ENCODE measurements at regions not wholly inside any gene's neighbourhood (a gene's known extent, or its start where the extent isn't known, plus 50 kb on each side); places are given as distances from the start of the nearest gene placed in this dataset.
"Not testable (repeated sequence)": the region's sequence is repeated elsewhere in the genome, so short reads cannot be mapped to it uniquely, and the experiment has no call there.

DNA sequence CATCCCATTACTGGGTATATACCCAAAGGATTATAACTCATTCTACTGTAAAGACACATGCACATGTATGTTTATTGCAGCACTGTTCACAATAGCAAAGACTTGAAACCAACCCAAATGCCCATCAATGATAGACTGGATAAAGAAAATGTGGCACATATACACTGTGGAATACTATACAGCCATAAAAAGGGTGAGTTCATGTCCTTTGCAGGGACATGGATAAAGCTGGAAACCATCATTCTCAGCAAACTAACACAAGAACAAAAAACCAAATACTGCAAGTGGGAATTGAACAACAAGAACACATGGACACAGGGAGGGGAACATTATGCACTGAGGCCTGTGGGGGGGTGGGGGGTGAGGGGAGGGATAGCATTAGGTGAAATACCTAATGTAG lies 1155.9 kb downstream of the UQCRFS1 start:
- DNase-seq (ENCODE audit: low read depth) = not testable (repeated sequence)

GRCh38 chr19:28051047-28051446 lies 1161.9 kb downstream of the UQCRFS1 start:
- no peak for DNase-seq (ENCODE audit: low read depth)

GRCh38 chr19:28049875-28050274 lies 1163.1 kb downstream of the UQCRFS1 start:
- no peak for DNase-seq (ENCODE audit: low read depth)

DNA sequence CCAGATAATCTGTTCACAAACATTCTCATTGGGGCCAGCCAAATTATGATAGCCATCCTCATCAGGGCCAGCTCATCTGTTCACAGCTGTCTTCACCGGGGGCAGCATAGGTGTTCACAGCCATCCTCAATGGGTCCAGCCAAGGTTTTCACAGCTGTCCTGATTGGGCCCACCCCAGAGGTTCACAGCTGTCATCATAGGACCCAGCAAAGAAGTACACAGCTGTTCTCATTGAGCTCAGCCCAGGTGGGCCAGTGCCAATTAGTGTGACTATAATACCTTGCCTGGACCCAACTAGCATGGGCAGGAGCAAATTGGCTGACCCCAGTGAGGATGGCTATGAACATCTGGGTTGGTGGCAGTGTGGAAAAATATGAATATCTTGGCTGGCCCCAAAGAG lies 1166.0 kb downstream of the UQCRFS1 start:
- DNase-seq (ENCODE audit: low read depth) = no peak

DNA sequence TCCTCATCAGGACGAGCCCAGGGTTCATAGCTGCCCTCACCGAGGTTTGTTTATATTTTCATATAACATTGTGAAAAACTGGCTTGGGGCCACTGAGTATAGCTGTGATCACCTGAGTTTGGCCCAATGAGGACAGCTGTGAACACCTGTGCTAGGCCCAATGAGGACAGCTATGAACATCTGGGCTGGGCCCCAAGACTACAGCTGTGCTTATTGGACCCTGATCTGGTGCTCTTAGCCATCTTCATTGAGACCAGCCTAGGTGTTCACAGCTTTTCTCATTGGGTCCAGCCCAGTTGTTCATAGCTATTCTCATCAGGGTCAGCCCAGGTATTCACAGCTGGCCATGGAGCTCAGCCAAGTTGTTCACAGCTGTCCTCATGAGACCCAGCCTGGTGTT lies 1167.3 kb downstream of the UQCRFS1 start:
- no peak for DNase-seq (ENCODE audit: low read depth)

DNA sequence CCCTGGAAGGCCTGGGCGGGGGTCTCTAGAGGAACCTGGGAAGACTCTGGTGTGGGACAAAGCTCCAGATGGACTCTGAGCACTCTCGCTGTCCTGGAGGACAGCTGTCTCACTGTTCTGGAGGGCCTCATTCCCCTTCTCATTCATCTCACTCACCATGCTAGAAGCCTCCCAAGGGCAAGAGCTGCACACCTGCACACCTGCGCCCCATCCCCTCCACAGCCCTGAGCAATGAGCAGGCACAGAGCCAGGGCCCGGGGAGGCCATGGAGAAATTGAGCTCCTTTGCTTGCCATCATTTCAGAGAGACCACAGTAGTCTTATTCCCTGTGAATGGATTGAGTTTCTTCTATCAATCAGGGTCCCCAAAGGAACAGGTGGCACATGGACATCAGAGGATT lies 1168.5 kb downstream of the UQCRFS1 start:
- no peak for DNase-seq (ENCODE audit: low read depth)

GRCh38 chr19:28042516-28042915 lies 1170.4 kb downstream of the UQCRFS1 start:
- no peak for DNase-seq (ENCODE audit: low read depth)

- no peak for DNase-seq (ENCODE audit: low read depth)
Measured at GRCh38 chr19:28039677-28040381, 1173.1 kb downstream of the UQCRFS1 start.

DNA sequence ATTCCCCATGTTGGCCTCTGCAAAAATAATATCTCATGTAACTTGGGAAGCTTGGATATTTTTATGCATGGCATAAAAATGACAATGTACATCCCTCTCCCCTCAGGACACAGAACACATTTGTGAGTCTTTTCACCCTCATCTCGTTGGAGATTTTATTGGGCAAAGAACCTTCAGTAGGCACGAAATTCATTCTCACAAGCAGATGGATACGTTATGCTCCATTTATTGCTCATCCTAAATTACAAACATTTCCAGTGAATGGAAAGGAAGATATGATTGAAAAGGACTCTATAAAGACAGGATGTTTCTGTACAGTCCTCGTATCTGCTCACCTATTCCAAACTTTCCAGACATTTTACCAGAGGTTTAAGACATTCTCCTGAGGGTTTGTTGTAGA lies 1175.8 kb downstream of the UQCRFS1 start:
- no peak for DNase-seq (ENCODE audit: low read depth)

- DNase-seq (ENCODE audit: low read depth) = no peak
Measured at GRCh38 chr19:28036486-28036885, 1176.5 kb downstream of the UQCRFS1 start.

DNA sequence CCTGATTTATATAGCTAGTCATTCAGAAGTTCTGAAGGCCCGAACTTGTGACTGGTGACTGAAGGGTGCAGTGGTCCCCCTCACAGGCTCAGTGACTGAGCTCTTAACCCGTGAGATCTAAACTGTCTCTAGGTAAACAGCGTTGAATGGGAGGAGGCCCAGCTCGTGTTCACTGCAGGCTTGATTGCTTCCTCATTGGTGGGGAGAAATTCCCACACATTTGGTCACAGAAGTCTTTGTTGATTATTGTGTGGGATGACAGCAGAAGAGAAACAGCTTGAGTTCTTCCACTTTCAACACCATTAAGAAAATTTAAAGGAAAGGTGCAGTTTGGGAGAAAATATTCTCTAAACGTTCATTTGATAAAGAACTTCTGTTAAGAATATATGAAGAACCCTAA lies 1178.0 kb downstream of the UQCRFS1 start:
- no peak for DNase-seq (ENCODE audit: low read depth)

DNA sequence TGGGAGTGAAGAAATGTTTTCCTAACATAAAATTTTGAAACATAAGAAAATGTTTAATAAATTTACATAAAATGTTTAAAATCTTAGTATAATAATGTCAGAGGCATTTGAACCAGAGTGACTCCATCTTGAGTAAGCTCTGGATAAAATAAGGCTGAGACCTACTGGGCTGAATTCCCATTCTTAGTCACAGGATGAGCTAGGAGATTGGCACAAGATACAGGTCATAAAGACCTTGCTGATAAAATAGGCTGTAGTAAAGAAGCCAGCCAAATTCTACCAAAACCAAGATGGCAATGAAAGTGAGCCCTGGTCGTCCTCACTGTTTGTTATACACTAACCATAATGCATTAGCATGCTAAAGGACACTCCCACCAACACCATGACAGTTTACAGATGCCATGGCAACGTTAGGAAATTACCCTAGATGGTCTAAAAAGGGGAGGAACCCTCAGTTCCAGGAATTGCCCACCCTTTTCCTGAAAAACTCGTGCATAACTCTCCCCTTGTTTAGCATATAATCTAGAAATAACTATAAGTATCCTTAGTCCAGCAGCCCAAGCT lies 1184.0 kb downstream of the UQCRFS1 start:
- no peak for DNase-seq (ENCODE audit: low read depth)

GRCh38 chr19:28027116-28027515 lies 1185.8 kb downstream of the UQCRFS1 start:
- DNase-seq (ENCODE audit: low read depth) = no peak

DNA sequence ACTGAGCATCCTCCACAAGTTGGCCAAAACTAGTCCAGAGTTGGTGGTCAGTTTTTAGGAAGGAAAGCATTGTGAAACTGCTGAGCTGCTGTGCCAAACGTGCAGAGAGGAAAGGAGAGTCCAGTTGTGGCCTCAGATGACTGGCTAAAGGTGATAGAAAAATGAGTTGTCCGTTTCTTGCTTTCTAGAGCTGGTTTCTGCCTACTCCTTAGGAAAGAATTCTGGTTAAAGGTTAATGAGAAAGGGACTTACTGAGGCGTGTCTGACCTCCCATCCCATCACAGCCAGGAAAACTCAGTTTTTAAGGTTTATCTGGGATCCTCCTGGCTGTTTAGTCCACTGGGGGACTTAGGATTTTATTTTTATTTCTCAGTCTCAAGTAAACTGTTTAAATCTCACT lies 1186.3 kb downstream of the UQCRFS1 start:
- DNase-seq (ENCODE audit: low read depth) = no peak

- no peak for DNase-seq (ENCODE audit: low read depth)
Measured at GRCh38 chr19:28024920-28025319, 1188.0 kb downstream of the UQCRFS1 start.

GRCh38 chr19:28023064-28023463 lies 1189.9 kb downstream of the UQCRFS1 start:
- DNase-seq (ENCODE audit: low read depth) = no peak

DNA sequence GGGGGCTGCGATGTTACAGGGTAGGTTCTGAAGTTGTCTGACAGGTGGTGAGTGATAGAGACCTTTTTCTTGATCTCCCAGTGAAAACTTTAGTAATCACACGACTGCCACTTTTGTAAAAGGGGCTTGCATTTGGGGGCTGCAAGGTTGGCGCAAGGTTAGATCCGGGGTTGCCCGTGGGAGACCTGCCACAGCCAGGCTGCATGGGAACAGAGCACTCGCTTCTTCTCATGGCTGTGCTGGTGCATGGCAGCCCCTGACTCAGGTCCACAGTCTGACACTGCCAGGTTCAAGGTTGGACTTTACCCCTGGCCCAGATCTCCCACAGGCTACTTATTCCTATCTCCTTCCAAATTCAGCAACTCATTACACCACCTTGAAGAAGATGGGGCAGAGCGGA lies 1190.4 kb downstream of the UQCRFS1 start:
- no peak for DNase-seq (ENCODE audit: low read depth)

DNA sequence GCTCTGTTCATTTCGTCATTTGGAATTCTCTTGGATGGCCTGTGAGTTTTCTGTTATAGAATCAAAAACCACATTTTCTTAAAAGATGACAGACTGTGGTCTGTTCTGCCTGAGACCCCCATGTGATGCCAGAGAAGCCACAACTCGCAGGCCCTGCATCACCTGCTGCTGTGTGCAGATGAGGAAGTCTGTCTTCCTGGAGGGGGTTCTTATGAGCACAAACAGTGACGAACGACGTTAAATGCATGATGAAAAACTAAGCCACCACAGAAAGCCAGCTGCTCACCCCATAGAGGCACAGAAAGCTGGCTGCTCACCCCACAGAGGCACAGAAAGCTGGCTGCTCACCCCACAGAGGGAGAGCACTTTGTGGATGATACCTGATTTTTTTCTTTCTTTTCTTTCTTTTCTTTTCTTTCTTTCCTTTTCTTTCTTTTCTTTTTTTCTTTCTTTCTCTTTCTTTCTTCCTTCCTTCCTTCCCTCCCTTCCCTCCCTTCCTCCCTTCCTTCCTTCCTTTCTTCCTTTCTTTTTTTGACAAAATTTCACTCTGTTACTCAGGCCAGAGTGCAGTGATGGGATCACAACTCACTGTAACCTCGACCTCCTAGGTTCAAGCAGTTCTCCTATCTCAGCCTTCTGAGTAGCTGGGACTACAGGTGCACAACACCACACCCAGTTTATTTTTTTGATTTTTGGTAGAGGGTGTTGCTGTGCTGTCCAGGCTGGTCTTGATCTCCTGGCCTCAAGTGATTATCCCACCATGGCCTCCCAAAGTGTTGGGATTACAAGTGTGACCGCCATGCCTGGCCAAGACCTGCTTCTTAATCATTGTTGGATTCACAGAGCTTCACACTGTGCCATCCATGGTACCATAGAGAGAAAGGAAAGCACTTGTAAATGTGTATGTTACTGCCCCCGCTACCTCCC lies 1191.4 kb downstream of the UQCRFS1 start:
- no peak for DNase-seq (ENCODE audit: low read depth)

GRCh38 chr19:28020619-28021258 lies 1192.2 kb downstream of the UQCRFS1 start:
- no peak for DNase-seq (ENCODE audit: low read depth)

DNA sequence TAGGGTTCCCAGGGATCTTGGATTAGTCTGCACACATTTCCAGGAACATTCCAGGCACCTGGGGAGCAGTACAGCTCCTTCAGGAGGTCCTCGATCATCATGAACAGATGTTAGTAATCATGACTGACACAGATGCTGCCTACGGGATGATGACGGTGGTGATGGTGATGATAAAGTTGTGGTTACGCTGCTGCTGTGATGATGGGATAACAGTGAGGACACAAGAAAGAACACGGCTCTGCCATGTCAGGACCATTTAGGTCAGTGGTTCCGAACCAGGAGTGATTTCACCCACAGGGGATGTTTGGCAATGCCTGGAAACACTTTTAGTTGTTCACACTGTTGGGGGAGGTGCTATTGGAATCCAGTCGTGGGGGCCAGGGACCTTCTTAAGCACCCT lies 1193.0 kb downstream of the UQCRFS1 start:
- no peak for DNase-seq (ENCODE audit: low read depth)

DNA sequence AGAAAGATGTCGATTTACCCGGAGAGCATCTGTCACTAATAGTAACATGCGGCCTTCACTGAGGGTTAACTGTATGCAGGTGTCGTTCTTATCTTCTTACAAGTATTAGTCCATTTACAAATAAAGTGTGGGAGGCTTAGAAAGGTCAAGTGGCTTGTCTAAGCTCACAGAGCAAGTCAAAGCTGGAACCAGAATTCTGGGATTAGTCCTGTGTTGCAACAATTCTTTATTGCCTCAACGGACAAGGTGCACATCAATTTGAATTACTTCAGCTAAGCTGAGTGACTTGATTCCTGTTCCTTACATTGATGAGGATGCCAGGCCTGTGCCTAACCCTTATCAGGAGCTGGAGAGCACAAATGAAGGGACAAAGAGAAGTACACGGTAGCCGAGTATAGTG lies 1193.6 kb downstream of the UQCRFS1 start:
- no peak for DNase-seq (ENCODE audit: low read depth)

DNA sequence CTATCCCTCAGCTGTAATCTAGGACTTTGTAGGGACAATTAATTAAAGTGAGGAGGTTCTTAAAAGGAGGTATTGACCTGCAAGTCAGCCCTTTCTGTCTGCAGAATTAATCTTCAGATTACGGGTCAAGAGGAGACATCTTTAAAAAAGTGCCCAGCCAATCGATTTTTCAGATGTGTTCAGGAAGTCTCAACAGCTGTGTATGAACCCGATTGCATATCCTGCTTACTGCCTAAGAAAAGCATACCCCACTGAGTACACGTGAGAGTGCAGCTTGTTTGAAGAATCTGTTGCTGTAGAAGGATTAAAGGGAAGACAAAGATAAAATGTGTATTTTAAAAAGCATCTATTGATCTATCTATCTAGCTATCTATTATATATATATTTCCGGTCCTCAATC lies 1194.5 kb downstream of the UQCRFS1 start:
- no peak for DNase-seq (ENCODE audit: low read depth)

All from stimulated activated CD8-positive, alpha-beta memory T cell treated with anti-CD3 and anti-CD28 coated beads, Interleukin-7, amount 100 ng/mL, for 24 hours (primary cell).